Testis (tissue), 2 donors: ENCODE measurements at regions not wholly inside any gene's neighbourhood (a gene's known extent, or its start where the extent isn't known, plus 50 kb on each side); places are given as distances from the start of the nearest gene placed in this dataset.

Experiments used
- CTCF ChIP-seq, 3 experiments: fragments of 450-650 bp in 2 of 3; fragments of 200-600 bp in 1 of 3; sonication (generic) in 1 of 3; IDR thresholded peaks; one replicate each; pipeline ENCODE4 v1.5.1; 2016 to 2019; ENCODE audit warnings: antibody characterized with exemption in 3 of 3, mild to moderate bottlenecking in 2 of 3, moderate library complexity in 1 of 3
- POLR2A ChIP-seq: fragments of 450-650 bp; IDR thresholded peaks from one replicate; pipeline ENCODE4 v1.6.1; 2017; ENCODE audit warnings: antibody characterized with exemption, mild to moderate bottlenecking, moderate library complexity

- TF ChIP-seq CTCF (IDR thresholded peaks at IDR 0.05) (no peak), POLR2A (no peak)
These were observed 234.1 kb upstream of the TSHZ2 start for GRCh38 chr20:52738081-52738480.
